Neural progenitor cell (in vitro differentiated cells): ENCODE measurements at regions not wholly inside any gene's neighbourhood (a gene's known extent, or its start where the extent isn't known, plus 50 kb on each side); places are given as distances from the start of the nearest gene placed in this dataset.

Experiments
- DNase-seq: peaks from one replicate; pipeline ENCODE4 v3.0.0-alpha.2; 2016; ENCODE audit warnings: low spot score
- H2AFZ ChIP-seq: fragments of 200-600 bp; sonication (generic); replicated peaks from 2 replicates; pipeline ENCODE4 v1.6.1; 2016; ENCODE audit warnings: antibody characterized with exemption
- H3F3A ChIP-seq: fragments of 200-600 bp; sonication (generic); 2 replicates; pipeline ENCODE4 v1.6.1; 2016; ENCODE audit warnings: antibody characterized with exemption, low read depth
- H3K27ac ChIP-seq: fragments of 200-600 bp; sonication (generic); 2 replicates; pipeline ENCODE4 v1.5.1; 2016; ENCODE audit warnings: mild to moderate bottlenecking
- H3K27me3 ChIP-seq: fragments of 200-600 bp; sonication (generic); 2 replicates; pipeline ENCODE4 v1.6.1; 2016; ENCODE audit warnings: mild to moderate bottlenecking, moderate library complexity
- H3K36me3 ChIP-seq: fragments of 200-600 bp; sonication (generic); 2 replicates; pipeline ENCODE4 v1.5.1; 2016
- H3K4me1 ChIP-seq: fragments of 200-600 bp; sonication (generic); 2 replicates; pipeline ENCODE4 v1.6.1; 2016; ENCODE audit warnings: mixed run types
- H3K4me2 ChIP-seq: fragments of 200-600 bp; sonication (generic); 2 replicates; pipeline ENCODE4 v1.6.1; 2016
- H3K4me3 ChIP-seq: fragments of 200-600 bp; sonication (generic); 2 replicates; pipeline ENCODE4 v1.5.1; 2016
- H3K79me2 ChIP-seq: fragments of 200-600 bp; sonication (generic); 2 replicates; pipeline ENCODE4 v1.6.1; 2016; ENCODE audit warnings: low read depth
- H3K9ac ChIP-seq: fragments of 200-600 bp; sonication (generic); 2 replicates; pipeline ENCODE4 v1.6.1; 2016
- H3K9me3 ChIP-seq: fragments of 200-600 bp; sonication (generic); 2 replicates; pipeline ENCODE4 v1.5.1; 2016; ENCODE audit warnings: low read depth
- H4K20me1 ChIP-seq: fragments of 200-600 bp; sonication (generic); 2 replicates; pipeline ENCODE4 v1.6.1; 2016; ENCODE audit warnings: low read depth
- H3K27ac Mint-ChIP-seq: 3 replicates; pipeline ENCODE4 v1.8.0; 2021; ENCODE audit warnings: mixed read lengths
- H3K27me3 Mint-ChIP-seq: 2 replicates; pipeline ENCODE4 v1.8.0; 2022; ENCODE audit warnings: low read depth, mild to moderate bottlenecking, inconsistent platforms, moderate library complexity, mixed read lengths; ENCODE audit not compliant: insufficient read depth
- H3K36me3 Mint-ChIP-seq: 3 replicates; pipeline ENCODE4 v1.8.0; 2021; ENCODE audit warnings: mixed read lengths
- H3K4me1 Mint-ChIP-seq: 3 replicates; pipeline ENCODE4 v1.8.0; 2021; ENCODE audit warnings: mixed read lengths
- H3K4me3 Mint-ChIP-seq: 3 replicates; pipeline ENCODE4 v1.8.0; 2021; ENCODE audit warnings: mild to moderate bottlenecking, moderate library complexity, mixed read lengths
- H3K9me3 Mint-ChIP-seq: 3 replicates; pipeline ENCODE4 v1.8.0; 2020; ENCODE audit warnings: mixed read lengths
- CTCF ChIP-seq: fragments of 200-600 bp; sonication (generic); IDR thresholded peaks from 2 replicates; pipeline ENCODE4 v1.5.1; 2017; ENCODE audit warnings: antibody characterized with exemption, mild to moderate bottlenecking
- EZH2 ChIP-seq: fragments of 200-600 bp; sonication (generic); IDR thresholded peaks from 2 replicates; pipeline ENCODE4 v1.6.1; 2017; ENCODE audit warnings: antibody characterized with exemption, mild to moderate bottlenecking, moderate library complexity
- EZH2phosphoT487 ChIP-seq: fragments of 200-600 bp; sonication (generic); IDR thresholded peaks from 2 replicates; pipeline ENCODE4 v1.6.1; 2017; ENCODE audit warnings: antibody characterized with exemption

GRCh38 chr4:171718069-171718468, 95.1 kb upstream of the GALNTL6 start:
- Histone ChIP-seq H3K4me2 (no peak overlapping the region), H3K27ac (no peak overlapping the region), H3K79me2 (no peaks in the 10 kb centered on the region), H2AFZ (no peak overlapping the region), H3K36me3 (no peaks in the 10 kb centered on the region), H3K9ac (no peak overlapping the region), H3K4me3 (no peak overlapping the region), H3K27me3 (no peaks in the 10 kb centered on the region), H3K4me1 (no peaks in the 10 kb centered on the region), H3F3A (no peaks in the 10 kb centered on the region), H4K20me1 (no peaks in the 10 kb centered on the region), H3K9me3 (no peaks in the 10 kb centered on the region)
- no peak overlapping the region for H3K4me3 Mint-ChIP-seq
- H3K36me3 Mint-ChIP-seq = no peaks in the 10 kb centered on the region
- H3K9me3 Mint-ChIP-seq = peaks cover 4% of the 10 kb centered on the region
- H3K27me3 Mint-ChIP-seq = no peaks in the 10 kb centered on the region
- peak overlapping the region; percentile 3 for H3K27ac Mint-ChIP-seq
- no peak for DNase-seq
- peaks cover 2% of the 10 kb centered on the region for H3K4me1 Mint-ChIP-seq
- TF ChIP-seq EZH2phosphoT487 (no peak), EZH2 (no peak), CTCF (no peak)

GRCh38 chr4:171717231-171717741, 95.9 kb upstream of the GALNTL6 start:
- Histone ChIP-seq H3K79me2 (no peaks in the 10 kb centered on the region), H3K36me3 (no peaks in the 10 kb centered on the region), H2AFZ (no peak overlapping the region), H3K27ac (no peak overlapping the region), H3K27me3 (no peaks in the 10 kb centered on the region), H3K9me3 (no peaks in the 10 kb centered on the region), H4K20me1 (no peaks in the 10 kb centered on the region), H3K4me2 (no peak overlapping the region), H3K4me1 (no peaks in the 10 kb centered on the region), H3K4me3 (no peak overlapping the region), H3K9ac (no peak overlapping the region), H3F3A (no peaks in the 10 kb centered on the region)
- H3K27me3 Mint-ChIP-seq = no peaks in the 10 kb centered on the region
- TF ChIP-seq CTCF = no peak
- TF ChIP-seq EZH2phosphoT487 = no peak
- no peak for TF ChIP-seq EZH2
- DNase-seq = no peak
- peaks cover 5% of the 10 kb centered on the region for H3K4me1 Mint-ChIP-seq
- no peak overlapping the region for H3K27ac Mint-ChIP-seq
- H3K4me3 Mint-ChIP-seq = no peak overlapping the region
- H3K9me3 Mint-ChIP-seq = peaks cover 6% of the 10 kb centered on the region
- no peaks in the 10 kb centered on the region for H3K36me3 Mint-ChIP-seq

- no peak overlapping the region for H3K4me3 Mint-ChIP-seq
- H3K4me1 ChIP-seq = peaks cover under 1% of the 10 kb centered on the region
- no peak for DNase-seq
- no peaks in the 10 kb centered on the region for H3K9me3 ChIP-seq
- no peaks in the 10 kb centered on the region for H3K27me3 Mint-ChIP-seq
- peaks cover 8% of the 10 kb centered on the region for H3K4me1 Mint-ChIP-seq
- no peaks in the 10 kb centered on the region for H3F3A ChIP-seq
- H3K79me2 ChIP-seq = no peaks in the 10 kb centered on the region
- H3K36me3 ChIP-seq = no peaks in the 10 kb centered on the region
- no peak overlapping the region for H3K9ac ChIP-seq
- H3K27me3 ChIP-seq = no peaks in the 10 kb centered on the region
- no peak for TF ChIP-seq EZH2
- no peak for TF ChIP-seq CTCF
- no peak for TF ChIP-seq EZH2phosphoT487
- H3K4me3 ChIP-seq = no peak overlapping the region
- no peak overlapping the region for H3K27ac ChIP-seq
- H3K9me3 Mint-ChIP-seq = peaks cover 4% of the 10 kb centered on the region
- H3K4me2 ChIP-seq = no peak overlapping the region
- no peaks in the 10 kb centered on the region for H3K36me3 Mint-ChIP-seq
- peak overlapping the region; percentile 50 for H2AFZ ChIP-seq
- no peak overlapping the region for H3K27ac Mint-ChIP-seq
- H4K20me1 ChIP-seq = no peaks in the 10 kb centered on the region
These were observed 97.2 kb upstream of the GALNTL6 start for GRCh38 chr4:171715973-171716372.
